ENCODE measurements at regions not wholly inside any gene's neighbourhood (a gene's known extent, or its start where the extent isn't known, plus 50 kb on each side); places are given as distances from the start of the nearest gene placed in this dataset.

GRCh38 chr17:68658999-68659780 is 58.0 kb upstream of the FAM20A start:
- ATAC-seq: peak; percentile 90

GRCh38 chr17:68657576-68657975 is 56.4 kb upstream of the FAM20A start:
- ATAC-seq: no peak

- ATAC-seq: no peak
Measured at GRCh38 chr17:68657166-68657565, 56.0 kb upstream of the FAM20A start.

- ATAC-seq: no peak
Measured at GRCh38 chr17:68656666-68657065, 55.5 kb upstream of the FAM20A start.
